GM23338 (cell line): ENCODE measurements at regions not wholly inside any gene's neighbourhood (a gene's known extent, or its start where the extent isn't known, plus 50 kb on each side); places are given as distances from the start of the nearest gene placed in this dataset.

Experiments
- ATAC-seq: fragments of 200-7000 bp; cut with Tn5 transposase; 3 replicates; pipeline ENCODE4 v1.9.1; 2020
- DNase-seq: peaks from one replicate; pipeline ENCODE4 v3.0.0-alpha.2; 2015; ENCODE audit warnings: low spot score
- H2AFZ ChIP-seq: fragments of 200-600 bp; sonication (generic); 2 replicates; pipeline ENCODE4 v1.8.0; 2016; ENCODE audit warnings: antibody characterized with exemption, mild to moderate bottlenecking, moderate library complexity
- H3F3A ChIP-seq: fragments of 200-600 bp; sonication (generic); replicated peaks from 2 replicates; pipeline ENCODE4 v1.8.0; 2017; ENCODE audit warnings: antibody characterized with exemption, mixed run types, low read depth
- H3K27ac ChIP-seq: fragments of 200-600 bp; sonication (generic); 2 replicates; pipeline ENCODE4 v1.6.1; 2016; ENCODE audit warnings: low read depth
- H3K27me3 ChIP-seq: fragments of 200-600 bp; sonication (generic); 2 replicates; pipeline ENCODE4 v1.8.0; 2016; ENCODE audit warnings: mild to moderate bottlenecking, mixed run types, moderate library complexity; ENCODE audit not compliant: insufficient read depth
- H3K36me3 ChIP-seq: fragments of 200-600 bp; sonication (generic); 2 replicates; pipeline ENCODE4 v1.8.0; 2016; ENCODE audit warnings: mild to moderate bottlenecking; ENCODE audit not compliant: insufficient read depth
- H3K4me1 ChIP-seq: fragments of 200-600 bp; sonication (generic); 2 replicates; pipeline ENCODE4 v1.8.0; 2016; ENCODE audit warnings: mild to moderate bottlenecking, moderate library complexity; ENCODE audit not compliant: insufficient read depth
- H3K4me2 ChIP-seq: fragments of 200-600 bp; sonication (generic); 2 replicates; pipeline ENCODE4 v1.7.1; 2017; ENCODE audit warnings: mixed run types
- H3K4me3 ChIP-seq: fragments of 200-600 bp; sonication (generic); 2 replicates; pipeline ENCODE4 v1.6.1; 2016; ENCODE audit warnings: mixed run types
- H3K79me2 ChIP-seq: fragments of 200-600 bp; sonication (generic); replicated peaks from 2 replicates; pipeline ENCODE4 v1.8.0; 2017; ENCODE audit warnings: mild to moderate bottlenecking; ENCODE audit not compliant: insufficient read depth
- H3K9me2 ChIP-seq: fragments of 200-600 bp; sonication (generic); 2 replicates; pipeline ENCODE4 v1.8.0; 2017; ENCODE audit not compliant: insufficient read depth
- H4K20me1 ChIP-seq: fragments of 200-600 bp; sonication (generic); replicated peaks from 2 replicates; pipeline ENCODE4 v1.8.0; 2017; ENCODE audit warnings: mild to moderate bottlenecking; ENCODE audit not compliant: insufficient read depth
- H3K27ac Mint-ChIP-seq: 2 replicates; pipeline ENCODE4 v1.8.0; 2020; ENCODE audit warnings: inconsistent platforms, mild to moderate bottlenecking, moderate library complexity, mixed read lengths
- H3K27me3 Mint-ChIP-seq: 3 replicates; pipeline ENCODE4 v1.8.0; 2022; ENCODE audit warnings: low read depth, mild to moderate bottlenecking, moderate library complexity, mixed read lengths, inconsistent platforms; ENCODE audit not compliant: insufficient read depth, poor library complexity
- H3K36me3 Mint-ChIP-seq: 3 replicates; pipeline ENCODE4 v1.8.0; 2021; ENCODE audit warnings: low read depth, mild to moderate bottlenecking, inconsistent platforms, moderate library complexity, mixed read lengths
- H3K4me1 Mint-ChIP-seq: 3 replicates; pipeline ENCODE4 v1.8.0; 2020; ENCODE audit warnings: mild to moderate bottlenecking, inconsistent platforms, mixed read lengths
- H3K4me3 Mint-ChIP-seq: 3 replicates; pipeline ENCODE4 v1.8.0; 2021; ENCODE audit warnings: moderate library complexity, mild to moderate bottlenecking, inconsistent platforms, mixed read lengths
- H3K9me3 Mint-ChIP-seq: 3 replicates; pipeline ENCODE4 v1.8.0; 2020; ENCODE audit warnings: moderate library complexity, mild to moderate bottlenecking, inconsistent platforms, mixed read lengths
- ZNF114 ChIP-seq: fragments of 250-450 bp; sonication (Bioruptor Pico); IDR thresholded peaks from 2 replicates; pipeline ENCODE4 v1.5.0; 2020; ENCODE audit warnings: mild to moderate bottlenecking, moderate library complexity
- TF ChIP-seq, protein P1 (sequence below): fragments of 250-450 bp; sonication (Bioruptor Pico); IDR thresholded peaks from 2 replicates; pipeline ENCODE4 v1.5.0; 2020; ENCODE audit warnings: mild to moderate bottlenecking, moderate library complexity
- TF ChIP-seq, protein P2 (sequence below): IDR thresholded peaks from one replicate; pipeline ENCODE4 v1.6.1; 2018; ENCODE audit warnings: antibody characterized with exemption; ENCODE audit not compliant: unreplicated experiment

DNA sequence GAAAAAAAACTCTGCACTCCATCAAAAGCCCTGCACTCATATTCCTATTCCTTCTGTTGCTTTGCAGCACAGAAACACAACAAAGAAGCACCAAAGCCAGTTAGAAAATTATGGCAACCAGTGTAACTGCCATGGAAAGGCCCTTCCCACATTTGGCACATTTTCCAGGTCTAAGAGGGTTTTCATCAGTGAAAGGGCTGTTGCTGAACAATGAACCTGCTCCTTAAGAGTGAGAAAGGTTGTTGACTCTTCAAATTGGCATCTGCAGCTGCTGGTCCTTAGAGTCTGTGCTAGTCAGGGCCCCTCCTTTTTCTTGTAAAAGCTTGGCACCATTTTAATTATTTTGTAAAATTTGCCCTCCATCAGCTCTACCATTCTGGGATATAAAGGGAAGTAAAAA lies 378.7 kb upstream of the KITLG start:
- Histone ChIP-seq H3K4me3 (peak overlapping the region; percentile 20; the same call in 1 of the 2 replicates), H3K27me3 (peaks cover 19% of the 10 kb centered on the region), H3K79me2 (no peaks in the 10 kb centered on the region), H3K4me2 (peak overlapping the region; percentile 28), H3K9me2 (peaks cover 6% of the 10 kb centered on the region), H3K4me1 (peaks cover 64% of the 10 kb centered on the region), H4K20me1 (no peaks in the 10 kb centered on the region), H3F3A (no peaks in the 10 kb centered on the region), H2AFZ (no peak overlapping the region), H3K36me3 (no peaks in the 10 kb centered on the region), H3K27ac (peak overlapping the region; percentile 85)
- Mint-ChIP-seq H3K27me3 (peaks cover 25% of the 10 kb centered on the region), H3K9me3 (no peaks in the 10 kb centered on the region), H3K27ac (no peak overlapping the region), H3K4me1 (peaks cover 60% of the 10 kb centered on the region), H3K4me3 (0 out of 3 replicates have a peak overlapping the region, but pooled peaks have one; percentile 35), H3K36me3 (no peaks in the 10 kb centered on the region)
- TF ChIP-seq, protein P1, sequence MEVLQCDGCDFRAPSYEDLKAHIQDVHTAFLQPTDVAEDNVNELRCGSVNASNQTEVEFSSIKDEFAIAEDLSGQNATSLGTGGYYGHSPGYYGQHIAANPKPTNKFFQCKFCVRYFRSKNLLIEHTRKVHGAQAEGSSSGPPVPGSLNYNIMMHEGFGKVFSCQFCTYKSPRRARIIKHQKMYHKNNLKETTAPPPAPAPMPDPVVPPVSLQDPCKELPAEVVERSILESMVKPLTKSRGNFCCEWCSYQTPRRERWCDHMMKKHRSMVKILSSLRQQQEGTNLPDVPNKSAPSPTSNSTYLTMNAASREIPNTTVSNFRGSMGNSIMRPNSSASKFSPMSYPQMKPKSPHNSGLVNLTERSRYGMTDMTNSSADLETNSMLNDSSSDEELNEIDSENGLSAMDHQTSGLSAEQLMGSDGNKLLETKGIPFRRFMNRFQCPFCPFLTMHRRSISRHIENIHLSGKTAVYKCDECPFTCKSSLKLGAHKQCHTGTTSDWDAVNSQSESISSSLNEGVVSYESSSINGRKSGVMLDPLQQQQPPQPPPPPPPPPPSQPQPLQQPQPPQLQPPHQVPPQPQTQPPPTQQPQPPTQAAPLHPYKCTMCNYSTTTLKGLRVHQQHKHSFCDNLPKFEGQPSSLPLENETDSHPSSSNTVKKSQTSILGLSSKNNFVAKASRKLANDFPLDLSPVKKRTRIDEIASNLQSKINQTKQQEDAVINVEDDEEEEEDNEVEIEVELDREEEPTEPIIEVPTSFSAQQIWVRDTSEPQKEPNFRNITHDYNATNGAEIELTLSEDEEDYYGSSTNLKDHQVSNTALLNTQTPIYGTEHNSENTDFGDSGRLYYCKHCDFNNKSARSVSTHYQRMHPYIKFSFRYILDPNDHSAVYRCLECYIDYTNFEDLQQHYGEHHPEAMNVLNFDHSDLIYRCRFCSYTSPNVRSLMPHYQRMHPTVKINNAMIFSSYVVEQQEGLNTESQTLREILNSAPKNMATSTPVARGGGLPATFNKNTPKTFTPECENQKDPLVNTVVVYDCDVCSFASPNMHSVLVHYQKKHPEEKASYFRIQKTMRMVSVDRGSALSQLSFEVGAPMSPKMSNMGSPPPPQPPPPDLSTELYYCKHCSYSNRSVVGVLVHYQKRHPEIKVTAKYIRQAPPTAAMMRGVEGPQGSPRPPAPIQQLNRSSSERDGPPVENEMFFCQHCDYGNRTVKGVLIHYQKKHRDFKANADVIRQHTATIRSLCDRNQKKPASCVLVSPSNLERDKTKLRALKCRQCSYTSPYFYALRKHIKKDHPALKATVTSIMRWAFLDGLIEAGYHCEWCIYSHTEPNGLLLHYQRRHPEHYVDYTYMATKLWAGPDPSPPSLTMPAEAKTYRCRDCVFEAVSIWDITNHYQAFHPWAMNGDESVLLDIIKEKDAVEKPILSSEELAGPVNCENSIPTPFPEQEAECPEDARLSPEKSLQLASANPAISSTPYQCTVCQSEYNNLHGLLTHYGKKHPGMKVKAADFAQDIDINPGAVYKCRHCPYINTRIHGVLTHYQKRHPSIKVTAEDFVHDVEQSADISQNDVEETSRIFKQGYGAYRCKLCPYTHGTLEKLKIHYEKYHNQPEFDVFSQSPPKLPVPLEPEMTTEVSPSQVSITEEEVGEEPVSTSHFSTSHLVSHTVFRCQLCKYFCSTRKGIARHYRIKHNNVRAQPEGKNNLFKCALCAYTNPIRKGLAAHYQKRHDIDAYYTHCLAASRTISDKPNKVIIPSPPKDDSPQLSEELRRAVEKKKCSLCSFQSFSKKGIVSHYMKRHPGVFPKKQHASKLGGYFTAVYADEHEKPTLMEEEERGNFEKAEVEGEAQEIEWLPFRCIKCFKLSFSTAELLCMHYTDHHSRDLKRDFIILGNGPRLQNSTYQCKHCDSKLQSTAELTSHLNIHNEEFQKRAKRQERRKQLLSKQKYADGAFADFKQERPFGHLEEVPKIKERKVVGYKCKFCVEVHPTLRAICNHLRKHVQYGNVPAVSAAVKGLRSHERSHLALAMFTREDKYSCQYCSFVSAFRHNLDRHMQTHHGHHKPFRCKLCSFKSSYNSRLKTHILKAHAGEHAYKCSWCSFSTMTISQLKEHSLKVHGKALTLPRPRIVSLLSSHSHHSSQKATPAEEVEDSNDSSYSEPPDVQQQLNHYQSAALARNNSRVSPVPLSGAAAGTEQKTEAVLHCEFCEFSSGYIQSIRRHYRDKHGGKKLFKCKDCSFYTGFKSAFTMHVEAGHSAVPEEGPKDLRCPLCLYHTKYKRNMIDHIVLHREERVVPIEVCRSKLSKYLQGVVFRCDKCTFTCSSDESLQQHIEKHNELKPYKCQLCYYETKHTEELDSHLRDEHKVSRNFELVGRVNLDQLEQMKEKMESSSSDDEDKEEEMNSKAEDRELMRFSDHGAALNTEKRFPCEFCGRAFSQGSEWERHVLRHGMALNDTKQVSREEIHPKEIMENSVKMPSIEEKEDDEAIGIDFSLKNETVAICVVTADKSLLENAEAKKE, result 0 out of 2 replicates have a peak, but pooled peaks have one; percentile 40
- TF ChIP-seq, protein P2, sequence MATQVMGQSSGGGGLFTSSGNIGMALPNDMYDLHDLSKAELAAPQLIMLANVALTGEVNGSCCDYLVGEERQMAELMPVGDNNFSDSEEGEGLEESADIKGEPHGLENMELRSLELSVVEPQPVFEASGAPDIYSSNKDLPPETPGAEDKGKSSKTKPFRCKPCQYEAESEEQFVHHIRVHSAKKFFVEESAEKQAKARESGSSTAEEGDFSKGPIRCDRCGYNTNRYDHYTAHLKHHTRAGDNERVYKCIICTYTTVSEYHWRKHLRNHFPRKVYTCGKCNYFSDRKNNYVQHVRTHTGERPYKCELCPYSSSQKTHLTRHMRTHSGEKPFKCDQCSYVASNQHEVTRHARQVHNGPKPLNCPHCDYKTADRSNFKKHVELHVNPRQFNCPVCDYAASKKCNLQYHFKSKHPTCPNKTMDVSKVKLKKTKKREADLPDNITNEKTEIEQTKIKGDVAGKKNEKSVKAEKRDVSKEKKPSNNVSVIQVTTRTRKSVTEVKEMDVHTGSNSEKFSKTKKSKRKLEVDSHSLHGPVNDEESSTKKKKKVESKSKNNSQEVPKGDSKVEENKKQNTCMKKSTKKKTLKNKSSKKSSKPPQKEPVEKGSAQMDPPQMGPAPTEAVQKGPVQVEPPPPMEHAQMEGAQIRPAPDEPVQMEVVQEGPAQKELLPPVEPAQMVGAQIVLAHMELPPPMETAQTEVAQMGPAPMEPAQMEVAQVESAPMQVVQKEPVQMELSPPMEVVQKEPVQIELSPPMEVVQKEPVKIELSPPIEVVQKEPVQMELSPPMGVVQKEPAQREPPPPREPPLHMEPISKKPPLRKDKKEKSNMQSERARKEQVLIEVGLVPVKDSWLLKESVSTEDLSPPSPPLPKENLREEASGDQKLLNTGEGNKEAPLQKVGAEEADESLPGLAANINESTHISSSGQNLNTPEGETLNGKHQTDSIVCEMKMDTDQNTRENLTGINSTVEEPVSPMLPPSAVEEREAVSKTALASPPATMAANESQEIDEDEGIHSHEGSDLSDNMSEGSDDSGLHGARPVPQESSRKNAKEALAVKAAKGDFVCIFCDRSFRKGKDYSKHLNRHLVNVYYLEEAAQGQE, result no peak
- 0 out of 2 replicates have a peak, but pooled peaks have one; percentile 16 for TF ChIP-seq ZNF114 (CRISPR knock-in tag)
- ATAC-seq, result peak; percentile 72
- peak; percentile 33 for DNase-seq
